ENCODE measurements at regions not wholly inside any gene's neighbourhood (a gene's known extent, or its start where the extent isn't known, plus 50 kb on each side); places are given as distances from the start of the nearest gene placed in this dataset.
"Not testable (repeated sequence)": the region's sequence is repeated elsewhere in the genome, so short reads cannot be mapped to it uniquely, and the experiment has no call there.

DNA sequence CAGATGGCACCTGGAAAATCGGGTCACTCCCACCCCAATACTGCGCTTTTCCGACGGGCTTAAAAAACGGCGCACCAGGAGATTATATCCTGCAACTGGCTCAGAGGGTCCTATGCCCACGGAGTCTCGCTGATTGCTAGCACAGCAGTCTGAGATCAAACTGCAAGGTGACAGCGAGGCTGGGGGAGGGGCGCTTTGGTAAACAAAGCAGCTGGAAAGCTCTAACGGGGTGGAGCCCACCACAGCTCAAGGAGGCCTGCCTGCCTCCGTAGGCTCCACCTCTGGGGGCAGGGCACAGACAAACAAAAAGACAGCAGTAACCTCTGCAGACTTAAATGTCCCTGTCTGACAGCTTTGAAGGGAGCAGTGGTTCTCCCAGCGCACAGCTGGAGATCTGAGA is 70.4 kb upstream of the NUDT10 start:
- WGBS (ENCODE audit: insufficient coverage), result 87% methylated on average over 8 of the region's 13 CpGs
- POLR2A ChIA-PET; H3K36me3 ChIP-seq (ENCODE audit: control insufficient read depth in 4 of 4, insufficient read depth in 4 of 4, low read length in 3 of 4); H3K27me3 ChIP-seq (replicated peaks in 2 of 5; ENCODE audit: control insufficient read depth in 4 of 5, insufficient read depth in 5 of 5, low read length in 4 of 5); DNase-seq; H3K4me3 ChIP-seq (ENCODE audit: control insufficient read depth in 1 of 7, extremely low read depth in 1 of 7, insufficient read depth in 4 of 7, low read depth in 2 of 7, low read length in 6 of 7); H3K9me3 ChIP-seq (ENCODE audit: control extremely low read depth in 1 of 5, control insufficient read depth in 4 of 5, insufficient read depth in 2 of 5, low read depth in 1 of 5, low read length in 4 of 5); H3K4me1 ChIP-seq (ENCODE audit: control extremely low read depth in 1 of 4, control insufficient read depth in 4 of 4, insufficient read depth in 4 of 4, low read length in 3 of 4); H3K27ac ChIP-seq (ENCODE audit: insufficient read depth in 1 of 2, low read depth in 1 of 2, low read length in 2 of 2, poor library complexity in 1 of 2, severe bottlenecking in 2 of 2); CTCF ChIA-PET: not testable (repeated sequence)

DNA sequence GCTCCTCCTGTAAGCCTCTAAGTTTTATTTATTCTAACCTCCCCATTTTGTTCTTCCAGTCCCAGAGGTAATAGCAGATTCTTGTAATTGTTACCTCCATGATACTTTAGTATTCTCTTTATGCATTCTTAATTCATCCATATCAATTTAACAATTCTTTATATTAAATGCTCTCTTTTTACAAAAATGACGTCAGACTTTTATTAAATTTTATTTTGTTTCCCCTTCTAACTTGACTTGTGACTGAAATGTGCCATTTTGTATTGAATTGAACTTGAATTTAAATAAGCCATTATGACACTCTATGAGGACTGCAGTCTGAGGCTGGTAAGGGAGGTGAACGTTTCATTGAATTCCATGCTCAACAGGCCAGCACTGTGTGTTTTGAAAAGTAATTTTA is 60.0 kb upstream of the NUDT10 start:
- H3K36me3 ChIP-seq (ENCODE audit: control insufficient read depth in 4 of 4, insufficient read depth in 4 of 4, low read length in 3 of 4), result no peaks in the 10 kb centered on the region
- WGBS (ENCODE audit: insufficient coverage), result no CpG with 5 or more reads among the region's 2 CpGs
- H3K27me3 ChIP-seq (replicated peaks in 2 of 5; ENCODE audit: control insufficient read depth in 4 of 5, insufficient read depth in 5 of 5, low read length in 4 of 5), result no peaks in the 10 kb centered on the region
- DNase-seq, result no peak
- H3K9me3 ChIP-seq (ENCODE audit: control extremely low read depth in 1 of 5, control insufficient read depth in 4 of 5, insufficient read depth in 2 of 5, low read depth in 1 of 5, low read length in 4 of 5), result no peaks in the 10 kb centered on the region
- POLR2A ChIA-PET, result no interaction called here
- no peak overlapping the region for H3K27ac ChIP-seq (ENCODE audit: insufficient read depth in 1 of 2, low read depth in 1 of 2, low read length in 2 of 2, poor library complexity in 1 of 2, severe bottlenecking in 2 of 2)
- CTCF ChIA-PET, result no interaction called here
- no peak overlapping the region for H3K4me3 ChIP-seq (ENCODE audit: control insufficient read depth in 1 of 7, extremely low read depth in 1 of 7, insufficient read depth in 4 of 7, low read depth in 2 of 7, low read length in 6 of 7)
- no peaks in the 10 kb centered on the region for H3K4me1 ChIP-seq (ENCODE audit: control extremely low read depth in 1 of 4, control insufficient read depth in 4 of 4, insufficient read depth in 4 of 4, low read length in 3 of 4)

DNA sequence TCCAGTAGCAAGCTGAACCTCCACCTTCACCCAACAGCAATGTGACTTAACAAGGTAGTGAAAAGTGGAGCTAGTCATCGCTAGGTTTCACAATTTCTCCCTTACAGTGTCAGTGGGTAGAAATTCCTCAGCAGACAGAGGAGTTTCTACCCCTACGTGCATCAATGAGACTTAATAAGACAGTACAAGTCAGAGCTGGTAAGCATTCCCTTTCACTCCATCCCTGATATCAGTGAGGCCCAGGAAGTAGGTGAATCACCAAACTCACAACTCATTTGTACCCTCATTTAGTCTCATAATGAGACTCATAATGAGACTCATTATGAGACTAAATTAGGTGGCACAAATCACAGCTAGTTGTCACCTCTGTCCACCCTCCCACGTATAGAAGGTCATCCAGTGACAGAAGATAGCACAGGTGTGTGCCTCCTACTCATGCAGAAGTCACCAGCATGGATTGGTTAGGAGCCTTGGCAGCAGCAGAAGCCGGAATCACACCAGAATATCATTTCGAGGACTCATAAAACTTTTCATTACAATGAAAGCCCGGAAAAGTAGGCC is 50.8 kb upstream of the NUDT10 start:
- no peak for DNase-seq
- POLR2A ChIA-PET, result no interaction called here
- no peaks in the 10 kb centered on the region for H3K36me3 ChIP-seq (ENCODE audit: control insufficient read depth in 4 of 4, insufficient read depth in 4 of 4, low read length in 3 of 4)
- H3K4me1 ChIP-seq (ENCODE audit: control extremely low read depth in 1 of 4, control insufficient read depth in 4 of 4, insufficient read depth in 4 of 4, low read length in 3 of 4), result no peaks in the 10 kb centered on the region
- CTCF ChIA-PET, result no interaction called here
- 74% methylated on average over 6 of the region's 6 CpGs for WGBS (ENCODE audit: insufficient coverage)
- H3K27ac ChIP-seq (ENCODE audit: insufficient read depth in 1 of 2, low read depth in 1 of 2, low read length in 2 of 2, poor library complexity in 1 of 2, severe bottlenecking in 2 of 2), result no peak overlapping the region
- peaks cover 0 to 3% (median 0%) of the 10 kb centered on the region in 5 experiments for H3K27me3 ChIP-seq (replicated peaks in 2 of 5; ENCODE audit: control insufficient read depth in 4 of 5, insufficient read depth in 5 of 5, low read length in 4 of 5)
- no peak overlapping the region for H3K4me3 ChIP-seq (ENCODE audit: control insufficient read depth in 1 of 7, extremely low read depth in 1 of 7, insufficient read depth in 4 of 7, low read depth in 2 of 7, low read length in 6 of 7)
- H3K9me3 ChIP-seq (ENCODE audit: control extremely low read depth in 1 of 5, control insufficient read depth in 4 of 5, insufficient read depth in 2 of 5, low read depth in 1 of 5, low read length in 4 of 5), result no peaks in the 10 kb centered on the region
